Lung (tissue), 11 donors: ENCODE measurements at regions not wholly inside any gene's neighbourhood (a gene's known extent, or its start where the extent isn't known, plus 50 kb on each side); places are given as distances from the start of the nearest gene placed in this dataset.
A peak's percentile ranks its signal among the peaks of the same experiment; 100 is the strongest.

Experiments used
- ATAC-seq: fragments of 200-7000 bp; cut with Tn5 transposase; one replicate; pipeline ENCODE4 v1.9.1; 2020; ENCODE audit warnings: moderate number of reproducible peaks; ENCODE audit not compliant: insufficient read depth, low FRiP score
- DNase-seq, 3 donors: peaks; one replicate each; pipeline ENCODE4 v3.0.0-alpha.2; 2013 to 2017
- H3K27ac ChIP-seq, 2 donors: one replicate each; pipeline ENCODE4 v1.5.1; 2013; ENCODE audit warnings: mild to moderate bottlenecking in 2 of 2, moderate library complexity in 2 of 2, control low read depth in 1 of 2, inconsistent platforms in 1 of 2, low read depth in 1 of 2, low read length in 1 of 2
- H3K27me3 ChIP-seq, 3 donors: one replicate each; pipeline ENCODE4 v1.5.1; 2013; ENCODE audit warnings: low read length in 2 of 3; ENCODE audit not compliant: control insufficient read depth in 3 of 3, insufficient read depth in 3 of 3
- H3K36me3 ChIP-seq, 4 donors: one replicate each; pipeline ENCODE4 v1.5.1; 2013; ENCODE audit warnings: low read length in 4 of 4, mild to moderate bottlenecking in 1 of 4, moderate library complexity in 1 of 4; ENCODE audit not compliant: control insufficient read depth in 4 of 4, insufficient read depth in 4 of 4
- H3K4me1 ChIP-seq, 5 donors: one replicate each; pipeline ENCODE4 v1.5.1; 2013; ENCODE audit warnings: low read length in 5 of 5, mild to moderate bottlenecking in 2 of 5, moderate library complexity in 1 of 5; ENCODE audit not compliant: control insufficient read depth in 5 of 5, insufficient read depth in 5 of 5
- H3K4me3 ChIP-seq: one replicate; pipeline ENCODE4 v1.5.1; 2013; ENCODE audit warnings: mild to moderate bottlenecking, control low read depth, moderate library complexity
- H3K9ac ChIP-seq, 2 donors: one replicate each; pipeline ENCODE4 v1.5.1; 2013; ENCODE audit warnings: low read length in 2 of 2, control low read depth in 1 of 2; ENCODE audit not compliant: insufficient read depth in 1 of 2
- H3K9me3 ChIP-seq, 4 donors: one replicate each; pipeline ENCODE4 v1.5.1; 2013; ENCODE audit warnings: low read length in 3 of 4, mild to moderate bottlenecking in 1 of 4, moderate library complexity in 1 of 4; ENCODE audit not compliant: control insufficient read depth in 4 of 4, insufficient read depth in 3 of 4
- WGBS, 2 donors: extraction: QIAGEN DNeasy Blood & Tissue Kit; methylation state at CpG; one replicate each; pipeline ENCODE4 v1.1.7; 2013; 5-methylcytosine and 5-hydroxymethylcytosine counted together
- TF ChIP-seq, protein P1 (sequence below): IDR thresholded peaks from 2 replicates; pipeline ENCODE4 v1.5.1; 2012; ENCODE audit warnings: mild to moderate bottlenecking; ENCODE audit errors: control extremely low read depth, extremely low read depth
- donor health status: control.
- donor health status: control.
- donor health status: Bipolar disorder and iron deficiency.
- donor health status: healthy.
- donor health status: DM: yes; HTN: yes; CAD: no.

GRCh38 chr14:76307786-76308780, 67.9 kb upstream of the ESRRB start:
- Histone ChIP-seq H3K27me3 (peaks cover 0 to 8% (median 5%) of the 10 kb centered on the region in 3 donors), H3K9me3 (no peaks in the 10 kb centered on the region), H3K9ac (no peak overlapping the region), H3K36me3 (no peaks in the 10 kb centered on the region), H3K27ac (no peak overlapping the region), H3K4me3 (no peak overlapping the region), H3K4me1 (no peaks in the 10 kb centered on the region)
- TF ChIP-seq, protein P1, sequence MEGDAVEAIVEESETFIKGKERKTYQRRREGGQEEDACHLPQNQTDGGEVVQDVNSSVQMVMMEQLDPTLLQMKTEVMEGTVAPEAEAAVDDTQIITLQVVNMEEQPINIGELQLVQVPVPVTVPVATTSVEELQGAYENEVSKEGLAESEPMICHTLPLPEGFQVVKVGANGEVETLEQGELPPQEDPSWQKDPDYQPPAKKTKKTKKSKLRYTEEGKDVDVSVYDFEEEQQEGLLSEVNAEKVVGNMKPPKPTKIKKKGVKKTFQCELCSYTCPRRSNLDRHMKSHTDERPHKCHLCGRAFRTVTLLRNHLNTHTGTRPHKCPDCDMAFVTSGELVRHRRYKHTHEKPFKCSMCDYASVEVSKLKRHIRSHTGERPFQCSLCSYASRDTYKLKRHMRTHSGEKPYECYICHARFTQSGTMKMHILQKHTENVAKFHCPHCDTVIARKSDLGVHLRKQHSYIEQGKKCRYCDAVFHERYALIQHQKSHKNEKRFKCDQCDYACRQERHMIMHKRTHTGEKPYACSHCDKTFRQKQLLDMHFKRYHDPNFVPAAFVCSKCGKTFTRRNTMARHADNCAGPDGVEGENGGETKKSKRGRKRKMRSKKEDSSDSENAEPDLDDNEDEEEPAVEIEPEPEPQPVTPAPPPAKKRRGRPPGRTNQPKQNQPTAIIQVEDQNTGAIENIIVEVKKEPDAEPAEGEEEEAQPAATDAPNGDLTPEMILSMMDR, result no peak
- DNase-seq (no peak), ATAC-seq (no peak)
- WGBS, 2 donors, result 92 to 93% methylated on average over 15 of the region's 15 CpGs

GRCh38 chr14:76309572-76310162, 66.3 kb upstream of the ESRRB start:
- no peaks in the 10 kb centered on the region for H3K36me3 ChIP-seq
- no peak overlapping the region for H3K27ac ChIP-seq
- H3K4me3 ChIP-seq, result no peak overlapping the region
- peaks cover 0 to 14% (median 0%) of the 10 kb centered on the region in 5 donors for H3K4me1 ChIP-seq
- no peak overlapping the region for H3K9ac ChIP-seq
- 80 to 84% methylated on average over 8 of the region's 8 CpGs for WGBS, 2 donors
- H3K9me3 ChIP-seq, result no peaks in the 10 kb centered on the region
- ATAC-seq (no peak), DNase-seq (no peak)
- H3K27me3 ChIP-seq, result peaks cover 0 to 8% (median 5%) of the 10 kb centered on the region in 3 donors
- TF ChIP-seq, protein P1, result no peak

DNA sequence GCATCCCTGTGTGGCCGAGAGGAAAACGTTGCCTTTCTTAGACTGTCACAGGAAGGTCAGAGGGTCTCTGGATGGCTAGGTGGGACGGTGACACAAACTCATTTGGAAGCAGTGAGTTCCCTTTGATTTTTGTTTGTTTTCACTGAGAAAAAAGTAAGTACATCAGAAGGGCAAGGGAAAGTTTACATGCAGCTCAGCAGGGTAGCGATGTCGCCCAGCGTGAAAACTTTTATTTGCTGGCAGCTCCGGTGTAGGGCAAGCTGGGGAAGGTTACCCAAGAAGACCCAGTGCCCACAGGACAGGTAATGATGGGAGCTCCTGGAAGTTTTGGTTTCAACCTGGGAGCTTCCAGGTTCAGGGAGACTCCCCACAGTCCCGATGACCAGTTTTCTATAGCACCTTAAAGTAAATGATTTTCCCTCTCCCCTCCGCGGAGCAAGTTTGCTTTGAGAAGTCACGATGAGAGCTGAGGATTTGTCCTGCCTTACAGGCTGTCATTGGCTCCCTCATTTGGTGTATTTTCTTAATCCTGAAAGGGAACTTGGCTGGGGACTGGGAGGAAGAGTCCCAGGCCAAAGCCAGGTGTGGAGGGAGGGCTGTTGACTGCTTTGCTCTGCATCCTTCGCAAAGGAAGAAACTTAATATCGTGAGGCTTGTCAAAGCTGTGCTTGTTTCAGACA, 64.7 kb upstream of the ESRRB start:
- ATAC-seq (no peak), DNase-seq (peak in 1 of 3 donors; percentile 9)
- H3K4me1 ChIP-seq, result peaks cover 0 to 24% (median 0%) of the 10 kb centered on the region in 5 donors
- H3K9ac ChIP-seq, result no peak overlapping the region
- TF ChIP-seq, protein P1, result no peak
- H3K27me3 ChIP-seq, result peaks cover 0 to 8% (median 5%) of the 10 kb centered on the region in 3 donors
- 14 to 33% methylated on average over 13 of the region's 13 CpGs for WGBS, 2 donors
- no peaks in the 10 kb centered on the region for H3K9me3 ChIP-seq
- H3K27ac ChIP-seq, result peak overlapping the region in 1 of 2 donors; percentile 80
- no peaks in the 10 kb centered on the region for H3K36me3 ChIP-seq
- H3K4me3 ChIP-seq, result no peak overlapping the region
